GM23338 (cell line): ENCODE measurements at regions not wholly inside any gene's neighbourhood (a gene's known extent, or its start where the extent isn't known, plus 50 kb on each side); places are given as distances from the start of the nearest gene placed in this dataset.

Source experiments
- ATAC-seq: fragments of 200-7000 bp; cut with Tn5 transposase; 3 replicates; pipeline ENCODE4 v1.9.1; 2020
- DNase-seq: peaks from one replicate; pipeline ENCODE4 v3.0.0-alpha.2; 2015; ENCODE audit warnings: low spot score
- H2AFZ ChIP-seq: fragments of 200-600 bp; sonication (generic); 2 replicates; pipeline ENCODE4 v1.8.0; 2016; ENCODE audit warnings: antibody characterized with exemption, mild to moderate bottlenecking, moderate library complexity
- H3F3A ChIP-seq: fragments of 200-600 bp; sonication (generic); replicated peaks from 2 replicates; pipeline ENCODE4 v1.8.0; 2017; ENCODE audit warnings: antibody characterized with exemption, mixed run types, low read depth
- H3K27ac ChIP-seq: fragments of 200-600 bp; sonication (generic); 2 replicates; pipeline ENCODE4 v1.6.1; 2016; ENCODE audit warnings: low read depth
- H3K27me3 ChIP-seq: fragments of 200-600 bp; sonication (generic); 2 replicates; pipeline ENCODE4 v1.8.0; 2016; ENCODE audit warnings: mild to moderate bottlenecking, mixed run types, moderate library complexity; ENCODE audit not compliant: insufficient read depth
- H3K36me3 ChIP-seq: fragments of 200-600 bp; sonication (generic); 2 replicates; pipeline ENCODE4 v1.8.0; 2016; ENCODE audit warnings: mild to moderate bottlenecking; ENCODE audit not compliant: insufficient read depth
- H3K4me1 ChIP-seq: fragments of 200-600 bp; sonication (generic); 2 replicates; pipeline ENCODE4 v1.8.0; 2016; ENCODE audit warnings: mild to moderate bottlenecking, moderate library complexity; ENCODE audit not compliant: insufficient read depth
- H3K4me2 ChIP-seq: fragments of 200-600 bp; sonication (generic); 2 replicates; pipeline ENCODE4 v1.7.1; 2017; ENCODE audit warnings: mixed run types
- H3K4me3 ChIP-seq: fragments of 200-600 bp; sonication (generic); 2 replicates; pipeline ENCODE4 v1.6.1; 2016; ENCODE audit warnings: mixed run types
- H3K79me2 ChIP-seq: fragments of 200-600 bp; sonication (generic); replicated peaks from 2 replicates; pipeline ENCODE4 v1.8.0; 2017; ENCODE audit warnings: mild to moderate bottlenecking; ENCODE audit not compliant: insufficient read depth
- H3K9me2 ChIP-seq: fragments of 200-600 bp; sonication (generic); 2 replicates; pipeline ENCODE4 v1.8.0; 2017; ENCODE audit not compliant: insufficient read depth
- H4K20me1 ChIP-seq: fragments of 200-600 bp; sonication (generic); replicated peaks from 2 replicates; pipeline ENCODE4 v1.8.0; 2017; ENCODE audit warnings: mild to moderate bottlenecking; ENCODE audit not compliant: insufficient read depth
- H3K27ac Mint-ChIP-seq: 2 replicates; pipeline ENCODE4 v1.8.0; 2020; ENCODE audit warnings: inconsistent platforms, mild to moderate bottlenecking, moderate library complexity, mixed read lengths
- H3K27me3 Mint-ChIP-seq: 3 replicates; pipeline ENCODE4 v1.8.0; 2022; ENCODE audit warnings: low read depth, mild to moderate bottlenecking, moderate library complexity, mixed read lengths, inconsistent platforms; ENCODE audit not compliant: insufficient read depth, poor library complexity
- H3K36me3 Mint-ChIP-seq: 3 replicates; pipeline ENCODE4 v1.8.0; 2021; ENCODE audit warnings: low read depth, mild to moderate bottlenecking, inconsistent platforms, moderate library complexity, mixed read lengths
- H3K4me1 Mint-ChIP-seq: 3 replicates; pipeline ENCODE4 v1.8.0; 2020; ENCODE audit warnings: mild to moderate bottlenecking, inconsistent platforms, mixed read lengths
- H3K4me3 Mint-ChIP-seq: 3 replicates; pipeline ENCODE4 v1.8.0; 2021; ENCODE audit warnings: moderate library complexity, mild to moderate bottlenecking, inconsistent platforms, mixed read lengths
- H3K9me3 Mint-ChIP-seq: 3 replicates; pipeline ENCODE4 v1.8.0; 2020; ENCODE audit warnings: moderate library complexity, mild to moderate bottlenecking, inconsistent platforms, mixed read lengths
- CREB1 ChIP-seq: fragments of 250-450 bp; sonication (Bioruptor Pico); IDR thresholded peaks from 2 replicates; pipeline ENCODE4 v1.5.0; 2020; ENCODE audit warnings: low read depth, mild to moderate bottlenecking, moderate library complexity
- EZH2phosphoT487 ChIP-seq: fragments of 200-600 bp; sonication (generic); IDR thresholded peaks from one replicate; pipeline ENCODE4 v1.8.1; 2018; ENCODE audit warnings: antibody characterized with exemption; ENCODE audit not compliant: unreplicated experiment
- JUNB ChIP-seq: IDR thresholded peaks from one replicate; pipeline ENCODE4 v1.6.1; 2016; ENCODE audit warnings: antibody characterized with exemption; ENCODE audit not compliant: unreplicated experiment
- POLR2AphosphoS5 ChIP-seq: IDR thresholded peaks from 2 replicates; pipeline ENCODE4 v1.6.1; 2016; ENCODE audit warnings: antibody characterized with exemption, low read depth
- STAT1 ChIP-seq: IDR thresholded peaks from one replicate; pipeline ENCODE4 v1.6.1; 2016; ENCODE audit warnings: antibody characterized with exemption; ENCODE audit not compliant: unreplicated experiment
- ZNF114 ChIP-seq: fragments of 250-450 bp; sonication (Bioruptor Pico); IDR thresholded peaks from 2 replicates; pipeline ENCODE4 v1.5.0; 2020; ENCODE audit warnings: mild to moderate bottlenecking, moderate library complexity
- ZNF331 ChIP-seq: fragments of 250-450 bp; sonication (Bioruptor Pico); IDR thresholded peaks from 2 replicates; pipeline ENCODE4 v1.5.0; 2020; ENCODE audit warnings: low read depth, mild to moderate bottlenecking, moderate library complexity
- TF ChIP-seq, protein P1 (sequence below): IDR thresholded peaks from one replicate; pipeline ENCODE4 v1.6.1; 2018; ENCODE audit warnings: antibody characterized with exemption; ENCODE audit not compliant: unreplicated experiment
- TF ChIP-seq, protein P2 (sequence below), 2 experiments: fragments of 200-600 bp in 1 of 2; sonication (generic) in 1 of 2; conservative IDR thresholded peaks; 2 replicates each; pipeline versions ENCODE4 v1.5.1 to v1.6.1; 2016 to 2017; ENCODE audit warnings: antibody characterized with exemption in 2 of 2, low read depth in 2 of 2, mild to moderate bottlenecking in 2 of 2, moderate library complexity in 1 of 2

DNA sequence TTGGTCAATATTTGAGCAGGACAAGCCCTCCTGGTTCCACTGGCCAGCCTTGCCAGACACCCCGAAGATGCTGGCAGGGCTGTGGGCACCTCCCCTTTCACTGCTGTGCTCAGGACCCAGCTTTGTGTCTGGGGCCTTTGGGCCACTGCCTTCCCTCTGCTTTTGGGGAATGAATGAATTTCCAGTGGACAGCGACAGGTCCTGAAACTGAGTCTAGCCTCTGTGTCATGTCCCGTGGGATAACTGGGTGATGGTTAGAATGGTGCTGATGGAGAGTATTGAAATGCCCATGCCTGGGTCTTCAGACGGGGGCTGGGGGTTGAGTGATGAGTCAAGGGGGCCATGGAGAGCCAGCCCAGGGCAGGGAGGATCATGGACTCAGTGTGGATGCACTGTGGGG lies 135.8 kb downstream of the FOXL1 start:
- H3F3A ChIP-seq, result no peaks in the 10 kb centered on the region
- no peak overlapping the region for H3K4me2 ChIP-seq
- no peak overlapping the region for H3K4me3 ChIP-seq
- peak; percentile 50 for DNase-seq
- H3K36me3 Mint-ChIP-seq, result no peaks in the 10 kb centered on the region
- no peak overlapping the region for H2AFZ ChIP-seq
- no peaks in the 10 kb centered on the region for H4K20me1 ChIP-seq
- H3K9me3 Mint-ChIP-seq, result no peaks in the 10 kb centered on the region; the same call in 2 of the 3 replicates
- no peak overlapping the region for H3K4me3 Mint-ChIP-seq
- H3K27me3 Mint-ChIP-seq, result peaks cover 13% of the 10 kb centered on the region
- no peaks in the 10 kb centered on the region for H3K9me2 ChIP-seq
- H3K27ac ChIP-seq, result no peak overlapping the region
- H3K4me1 ChIP-seq, result no peaks in the 10 kb centered on the region
- peak; percentile 70 for ATAC-seq
- H3K36me3 ChIP-seq, result no peaks in the 10 kb centered on the region
- TF ChIP-seq, protein P1, sequence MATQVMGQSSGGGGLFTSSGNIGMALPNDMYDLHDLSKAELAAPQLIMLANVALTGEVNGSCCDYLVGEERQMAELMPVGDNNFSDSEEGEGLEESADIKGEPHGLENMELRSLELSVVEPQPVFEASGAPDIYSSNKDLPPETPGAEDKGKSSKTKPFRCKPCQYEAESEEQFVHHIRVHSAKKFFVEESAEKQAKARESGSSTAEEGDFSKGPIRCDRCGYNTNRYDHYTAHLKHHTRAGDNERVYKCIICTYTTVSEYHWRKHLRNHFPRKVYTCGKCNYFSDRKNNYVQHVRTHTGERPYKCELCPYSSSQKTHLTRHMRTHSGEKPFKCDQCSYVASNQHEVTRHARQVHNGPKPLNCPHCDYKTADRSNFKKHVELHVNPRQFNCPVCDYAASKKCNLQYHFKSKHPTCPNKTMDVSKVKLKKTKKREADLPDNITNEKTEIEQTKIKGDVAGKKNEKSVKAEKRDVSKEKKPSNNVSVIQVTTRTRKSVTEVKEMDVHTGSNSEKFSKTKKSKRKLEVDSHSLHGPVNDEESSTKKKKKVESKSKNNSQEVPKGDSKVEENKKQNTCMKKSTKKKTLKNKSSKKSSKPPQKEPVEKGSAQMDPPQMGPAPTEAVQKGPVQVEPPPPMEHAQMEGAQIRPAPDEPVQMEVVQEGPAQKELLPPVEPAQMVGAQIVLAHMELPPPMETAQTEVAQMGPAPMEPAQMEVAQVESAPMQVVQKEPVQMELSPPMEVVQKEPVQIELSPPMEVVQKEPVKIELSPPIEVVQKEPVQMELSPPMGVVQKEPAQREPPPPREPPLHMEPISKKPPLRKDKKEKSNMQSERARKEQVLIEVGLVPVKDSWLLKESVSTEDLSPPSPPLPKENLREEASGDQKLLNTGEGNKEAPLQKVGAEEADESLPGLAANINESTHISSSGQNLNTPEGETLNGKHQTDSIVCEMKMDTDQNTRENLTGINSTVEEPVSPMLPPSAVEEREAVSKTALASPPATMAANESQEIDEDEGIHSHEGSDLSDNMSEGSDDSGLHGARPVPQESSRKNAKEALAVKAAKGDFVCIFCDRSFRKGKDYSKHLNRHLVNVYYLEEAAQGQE, result peak; percentile 72
- TF ChIP-seq, protein P2, sequence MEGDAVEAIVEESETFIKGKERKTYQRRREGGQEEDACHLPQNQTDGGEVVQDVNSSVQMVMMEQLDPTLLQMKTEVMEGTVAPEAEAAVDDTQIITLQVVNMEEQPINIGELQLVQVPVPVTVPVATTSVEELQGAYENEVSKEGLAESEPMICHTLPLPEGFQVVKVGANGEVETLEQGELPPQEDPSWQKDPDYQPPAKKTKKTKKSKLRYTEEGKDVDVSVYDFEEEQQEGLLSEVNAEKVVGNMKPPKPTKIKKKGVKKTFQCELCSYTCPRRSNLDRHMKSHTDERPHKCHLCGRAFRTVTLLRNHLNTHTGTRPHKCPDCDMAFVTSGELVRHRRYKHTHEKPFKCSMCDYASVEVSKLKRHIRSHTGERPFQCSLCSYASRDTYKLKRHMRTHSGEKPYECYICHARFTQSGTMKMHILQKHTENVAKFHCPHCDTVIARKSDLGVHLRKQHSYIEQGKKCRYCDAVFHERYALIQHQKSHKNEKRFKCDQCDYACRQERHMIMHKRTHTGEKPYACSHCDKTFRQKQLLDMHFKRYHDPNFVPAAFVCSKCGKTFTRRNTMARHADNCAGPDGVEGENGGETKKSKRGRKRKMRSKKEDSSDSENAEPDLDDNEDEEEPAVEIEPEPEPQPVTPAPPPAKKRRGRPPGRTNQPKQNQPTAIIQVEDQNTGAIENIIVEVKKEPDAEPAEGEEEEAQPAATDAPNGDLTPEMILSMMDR (conservative IDR thresholded peaks at IDR 0.05; ENCODE audit: low read depth in 2 of 2), result no peak
- H3K79me2 ChIP-seq, result no peaks in the 10 kb centered on the region
- no peak overlapping the region for H3K27ac Mint-ChIP-seq
- H3K4me1 Mint-ChIP-seq, result peaks cover 33% of the 10 kb centered on the region
- H3K27me3 ChIP-seq, result no peaks in the 10 kb centered on the region

DNA sequence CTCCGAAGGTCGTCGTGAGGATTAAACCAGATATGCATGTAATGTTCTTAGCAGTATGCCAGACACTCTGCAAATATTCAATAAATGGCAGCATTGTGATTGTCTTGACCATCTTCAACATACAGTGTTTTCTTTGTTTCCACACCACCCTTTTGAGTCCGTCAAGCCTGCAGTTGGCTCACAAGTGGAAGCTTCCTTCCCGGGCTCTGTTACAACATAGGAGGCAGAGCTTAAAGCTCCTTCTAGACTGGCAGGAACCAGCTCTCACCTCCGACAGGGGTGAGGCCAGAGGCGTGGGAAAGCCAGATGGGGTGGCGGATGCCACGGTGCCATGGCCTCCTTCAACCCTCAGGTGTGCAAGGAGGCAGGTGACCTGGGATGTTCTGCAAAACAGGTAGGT lies 138.3 kb downstream of the FOXL1 start:
- Histone ChIP-seq H3K4me3 (no peak overlapping the region), H3K4me2 (no peak overlapping the region), H3K79me2 (no peaks in the 10 kb centered on the region), H2AFZ (no peak overlapping the region), H3K27me3 (no peaks in the 10 kb centered on the region), H3K36me3 (no peaks in the 10 kb centered on the region), H3K4me1 (peaks cover 9% of the 10 kb centered on the region; the same call in 1 of the 2 replicates), H3K9me2 (no peaks in the 10 kb centered on the region), H3K27ac (no peak overlapping the region), H3F3A (no peaks in the 10 kb centered on the region), H4K20me1 (no peaks in the 10 kb centered on the region)
- H3K4me1 Mint-ChIP-seq, result peaks cover 33% of the 10 kb centered on the region
- ATAC-seq (no peak), DNase-seq (no peak)
- no peak overlapping the region for H3K27ac Mint-ChIP-seq
- H3K36me3 Mint-ChIP-seq, result no peaks in the 10 kb centered on the region
- no peak overlapping the region for H3K4me3 Mint-ChIP-seq
- peaks cover 10% of the 10 kb centered on the region for H3K27me3 Mint-ChIP-seq
- H3K9me3 Mint-ChIP-seq, result no peaks in the 10 kb centered on the region
- TF ChIP-seq POLR2AphosphoS5, result no peak
- TF ChIP-seq EZH2phosphoT487, result no peak
- TF ChIP-seq JUNB, result no peak
- TF ChIP-seq ZNF114 (CRISPR knock-in tag), result no peak
- TF ChIP-seq, protein P2 (conservative IDR thresholded peaks at IDR 0.05; ENCODE audit: low read depth in 2 of 2), result no peak
- TF ChIP-seq CREB1 (CRISPR knock-in tag), result no peak
- TF ChIP-seq, protein P1, result no peak
- TF ChIP-seq STAT1, result no peak
- no peak for TF ChIP-seq ZNF331 (CRISPR knock-in tag)
